ENCODE measurements at regions not wholly inside any gene's neighbourhood (a gene's known extent, or its start where the extent isn't known, plus 50 kb on each side); places are given as distances from the start of the nearest gene placed in this dataset.

GRCh38 chr6:4612636-4613171, 163.5 kb upstream of the CDYL start:
- H3K4me3 ChIP-seq (ENCODE audit: low read length) = no peak overlapping the region
- H3K4me2 ChIP-seq (ENCODE audit: low read length) = no peak overlapping the region
- no peak overlapping the region for H2AFZ ChIP-seq (ENCODE audit: low read depth, low read length)
- no peaks in the 10 kb centered on the region for H3K4me1 ChIP-seq (ENCODE audit: low read length)
- H3K9ac ChIP-seq (ENCODE audit: low read length) = no peak overlapping the region
- H3K27me3 ChIP-seq (ENCODE audit: low read depth, low read length) = no peaks in the 10 kb centered on the region
- no peaks in the 10 kb centered on the region for H3K79me2 ChIP-seq (ENCODE audit: low read length)
- H3K27ac ChIP-seq (ENCODE audit: low read length) = no peak overlapping the region
- H4K20me1 ChIP-seq (ENCODE audit: insufficient read depth, low read length) = no peaks in the 10 kb centered on the region
- no peaks in the 10 kb centered on the region for H3K36me3 ChIP-seq (replicated peaks; ENCODE audit: low read depth, low read length)
- TF ChIP-seq CTCF (IDR thresholded peaks at IDR 0.05; ENCODE audit: low read depth, low read length) = no peak
- no peak for TF ChIP-seq EZH2phosphoT487 (IDR thresholded peaks at IDR 0.05; ENCODE audit: low read depth)
- no peaks in the 10 kb centered on the region for H3K9me3 ChIP-seq (ENCODE audit: insufficient read depth, low read length)

GRCh38 chr6:4611429-4612129, 164.6 kb upstream of the CDYL start:
- H4K20me1 ChIP-seq (ENCODE audit: insufficient read depth, low read length) = no peaks in the 10 kb centered on the region
- no peaks in the 10 kb centered on the region for H3K27me3 ChIP-seq (ENCODE audit: low read depth, low read length)
- H3K4me3 ChIP-seq (ENCODE audit: low read length) = no peak overlapping the region
- H3K4me2 ChIP-seq (ENCODE audit: low read length) = no peak overlapping the region
- no peaks in the 10 kb centered on the region for H3K9me3 ChIP-seq (ENCODE audit: insufficient read depth, low read length)
- H3K79me2 ChIP-seq (ENCODE audit: low read length) = no peaks in the 10 kb centered on the region
- no peaks in the 10 kb centered on the region for H3K36me3 ChIP-seq (replicated peaks; ENCODE audit: low read depth, low read length)
- TF ChIP-seq EZH2phosphoT487 (IDR thresholded peaks at IDR 0.05; ENCODE audit: low read depth) = no peak
- no peak for TF ChIP-seq CTCF (IDR thresholded peaks at IDR 0.05; ENCODE audit: low read depth, low read length)
- H3K9ac ChIP-seq (ENCODE audit: low read length) = no peak overlapping the region
- no peak overlapping the region for H2AFZ ChIP-seq (ENCODE audit: low read depth, low read length)
- H3K27ac ChIP-seq (ENCODE audit: low read length) = no peak overlapping the region
- no peaks in the 10 kb centered on the region for H3K4me1 ChIP-seq (ENCODE audit: low read length)

GRCh38 chr6:4610256-4610655, 165.9 kb upstream of the CDYL start:
- H3K79me2 ChIP-seq (ENCODE audit: low read length) = no peaks in the 10 kb centered on the region
- no peak overlapping the region for H2AFZ ChIP-seq (ENCODE audit: low read depth, low read length)
- H4K20me1 ChIP-seq (ENCODE audit: insufficient read depth, low read length) = no peaks in the 10 kb centered on the region
- TF ChIP-seq CTCF (IDR thresholded peaks at IDR 0.05; ENCODE audit: low read depth, low read length) (no peak), EZH2phosphoT487 (IDR thresholded peaks at IDR 0.05; ENCODE audit: low read depth) (no peak)
- no peaks in the 10 kb centered on the region for H3K9me3 ChIP-seq (ENCODE audit: insufficient read depth, low read length)
- no peaks in the 10 kb centered on the region for H3K27me3 ChIP-seq (ENCODE audit: low read depth, low read length)
- no peak overlapping the region for H3K4me2 ChIP-seq (ENCODE audit: low read length)
- no peak overlapping the region for H3K27ac ChIP-seq (ENCODE audit: low read length)
- H3K4me3 ChIP-seq (ENCODE audit: low read length) = no peak overlapping the region
- no peak overlapping the region for H3K9ac ChIP-seq (ENCODE audit: low read length)
- no peaks in the 10 kb centered on the region for H3K36me3 ChIP-seq (replicated peaks; ENCODE audit: low read depth, low read length)
- no peaks in the 10 kb centered on the region for H3K4me1 ChIP-seq (ENCODE audit: low read length)

- Histone ChIP-seq H3K9ac (ENCODE audit: low read length) (no peak overlapping the region), H3K4me2 (ENCODE audit: low read length) (no peak overlapping the region), H3K27me3 (ENCODE audit: low read depth, low read length) (no peaks in the 10 kb centered on the region), H3K9me3 (ENCODE audit: insufficient read depth, low read length) (no peaks in the 10 kb centered on the region), H3K36me3 (replicated peaks; ENCODE audit: low read depth, low read length) (no peaks in the 10 kb centered on the region), H3K4me3 (ENCODE audit: low read length) (no peak overlapping the region), H3K79me2 (ENCODE audit: low read length) (no peaks in the 10 kb centered on the region), H2AFZ (ENCODE audit: low read depth, low read length) (no peak overlapping the region), H4K20me1 (ENCODE audit: insufficient read depth, low read length) (no peaks in the 10 kb centered on the region), H3K27ac (ENCODE audit: low read length) (no peak overlapping the region), H3K4me1 (ENCODE audit: low read length) (no peaks in the 10 kb centered on the region)
- TF ChIP-seq EZH2phosphoT487 (IDR thresholded peaks at IDR 0.05; ENCODE audit: low read depth) = no peak
- no peak for TF ChIP-seq CTCF (IDR thresholded peaks at IDR 0.05; ENCODE audit: low read depth, low read length)
These were observed 167.7 kb upstream of the CDYL start for GRCh38 chr6:4608361-4609115.
